ENCODE measurements at regions not wholly inside any gene's neighbourhood (a gene's known extent, or its start where the extent isn't known, plus 50 kb on each side); places are given as distances from the start of the nearest gene placed in this dataset.
"Not testable (repeated sequence)": the region's sequence is repeated elsewhere in the genome, so short reads cannot be mapped to it uniquely, and the experiment has no call there.

DNA sequence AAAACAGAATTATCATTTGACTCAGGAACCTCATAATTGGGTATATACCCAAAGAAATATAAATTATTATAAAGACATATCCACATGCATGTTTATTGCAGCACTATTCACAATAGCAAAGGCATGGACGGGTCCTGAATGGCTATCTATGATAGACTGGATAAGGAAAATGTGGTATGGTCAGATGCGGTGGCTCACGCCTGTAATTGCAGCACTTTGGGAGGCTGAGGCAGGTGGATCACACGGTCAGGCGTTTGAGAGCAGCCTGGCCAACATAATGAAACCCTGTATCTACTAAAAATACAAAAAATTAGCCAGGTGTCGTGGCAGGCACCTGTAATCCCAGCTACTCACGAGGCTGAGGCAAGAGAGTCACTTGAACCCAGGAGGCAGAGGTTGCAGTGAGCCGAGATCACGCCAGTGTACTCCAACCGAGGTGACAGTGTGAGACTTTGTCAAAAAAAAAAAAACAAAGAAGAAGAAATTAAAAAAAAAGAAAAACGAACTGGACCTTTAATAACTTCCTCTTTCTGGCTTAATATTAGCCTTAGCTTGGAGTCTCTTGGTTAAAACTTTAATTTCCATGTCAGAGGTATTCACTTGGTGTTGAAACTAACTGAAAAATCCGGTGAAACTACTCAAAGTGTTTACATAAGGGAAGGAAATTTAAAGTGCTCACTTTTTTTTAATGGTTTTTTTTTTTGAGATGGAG lies 104.4 kb downstream of the ZNF486 start:
- peak overlapping the region; percentile 70 for H3K4me2 ChIP-seq (ENCODE audit: low read length)
- no peaks in the 10 kb centered on the region; the same call in 1 of the 2 replicates for H3F3A ChIP-seq (ENCODE audit: insufficient read depth, low read length)
- H3K27ac ChIP-seq (ENCODE audit: low read depth, low read length, poor library complexity, severe bottlenecking), result peak overlapping the region; percentile 94
- peaks cover 93% of the 10 kb centered on the region for H3K4me1 ChIP-seq (ENCODE audit: insufficient read depth, low read length, severe bottlenecking)
- H3K9ac ChIP-seq (ENCODE audit: low read length), result peak overlapping the region; percentile 64
- H2AFZ ChIP-seq (ENCODE audit: low read length), result no peak overlapping the region
- no peak for TF ChIP-seq EZH2 (IDR thresholded peaks at IDR 0.05; ENCODE audit: borderline replicate concordance, low read length)
- TF ChIP-seq, protein P1, sequence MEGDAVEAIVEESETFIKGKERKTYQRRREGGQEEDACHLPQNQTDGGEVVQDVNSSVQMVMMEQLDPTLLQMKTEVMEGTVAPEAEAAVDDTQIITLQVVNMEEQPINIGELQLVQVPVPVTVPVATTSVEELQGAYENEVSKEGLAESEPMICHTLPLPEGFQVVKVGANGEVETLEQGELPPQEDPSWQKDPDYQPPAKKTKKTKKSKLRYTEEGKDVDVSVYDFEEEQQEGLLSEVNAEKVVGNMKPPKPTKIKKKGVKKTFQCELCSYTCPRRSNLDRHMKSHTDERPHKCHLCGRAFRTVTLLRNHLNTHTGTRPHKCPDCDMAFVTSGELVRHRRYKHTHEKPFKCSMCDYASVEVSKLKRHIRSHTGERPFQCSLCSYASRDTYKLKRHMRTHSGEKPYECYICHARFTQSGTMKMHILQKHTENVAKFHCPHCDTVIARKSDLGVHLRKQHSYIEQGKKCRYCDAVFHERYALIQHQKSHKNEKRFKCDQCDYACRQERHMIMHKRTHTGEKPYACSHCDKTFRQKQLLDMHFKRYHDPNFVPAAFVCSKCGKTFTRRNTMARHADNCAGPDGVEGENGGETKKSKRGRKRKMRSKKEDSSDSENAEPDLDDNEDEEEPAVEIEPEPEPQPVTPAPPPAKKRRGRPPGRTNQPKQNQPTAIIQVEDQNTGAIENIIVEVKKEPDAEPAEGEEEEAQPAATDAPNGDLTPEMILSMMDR (IDR thresholded peaks at IDR 0.05; ENCODE audit: low read length), result no peak
- H3K36me3 ChIP-seq (ENCODE audit: insufficient read depth, low read length), result no peaks in the 10 kb centered on the region
- no peaks in the 10 kb centered on the region for H3K9me3 ChIP-seq (ENCODE audit: low read length)
- H3K9me2 ChIP-seq (ENCODE audit: low read depth, low read length), result no peaks in the 10 kb centered on the region
- H3K4me3 ChIP-seq (ENCODE audit: low read depth, low read length, poor library complexity, severe bottlenecking), result peak overlapping the region; percentile 55
- no peaks in the 10 kb centered on the region for H4K20me1 ChIP-seq (ENCODE audit: insufficient read depth, low read length)
- no peaks in the 10 kb centered on the region; the same call in 1 of the 2 replicates for H3K79me2 ChIP-seq (ENCODE audit: insufficient read depth, low read length)
- no peaks in the 10 kb centered on the region for H3K27me3 ChIP-seq (ENCODE audit: insufficient read depth, low read length)

DNA sequence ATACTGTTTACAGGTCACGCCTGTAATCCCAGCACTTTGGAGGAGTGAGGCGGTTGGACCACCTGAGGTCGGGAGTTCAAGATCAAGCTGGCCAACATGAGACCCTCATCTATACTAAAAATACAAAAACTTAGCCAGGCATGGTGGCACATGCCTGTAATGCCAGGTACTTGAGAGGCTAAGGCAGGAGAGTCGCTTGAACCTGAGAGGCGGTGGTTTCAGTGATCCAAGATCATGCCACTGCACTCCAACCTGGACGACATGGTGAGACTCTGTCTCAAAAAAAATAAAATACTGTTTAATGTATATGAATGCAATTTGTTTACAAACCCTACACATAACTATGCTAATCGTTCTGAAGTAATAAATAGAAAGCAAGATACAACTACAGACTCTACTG lies 102.4 kb downstream of the ZNF486 start:
- TF ChIP-seq, protein P1 (IDR thresholded peaks at IDR 0.05; ENCODE audit: low read length), result no peak
- TF ChIP-seq EZH2 (IDR thresholded peaks at IDR 0.05; ENCODE audit: borderline replicate concordance, low read length), result no peak
- H3K27ac ChIP-seq (ENCODE audit: low read depth, low read length, poor library complexity, severe bottlenecking), result peak overlapping the region; percentile 94
- H3K9me3 ChIP-seq (ENCODE audit: low read length), result no peaks in the 10 kb centered on the region
- H3K27me3 ChIP-seq (ENCODE audit: insufficient read depth, low read length), result no peaks in the 10 kb centered on the region
- peaks cover 75% of the 10 kb centered on the region for H3K4me1 ChIP-seq (ENCODE audit: insufficient read depth, low read length, severe bottlenecking)
- H4K20me1 ChIP-seq (ENCODE audit: insufficient read depth, low read length), result no peaks in the 10 kb centered on the region
- no peaks in the 10 kb centered on the region; the same call in 1 of the 2 replicates for H3F3A ChIP-seq (ENCODE audit: insufficient read depth, low read length)
- peak overlapping the region; percentile 80; the same call in 1 of the 2 replicates for H2AFZ ChIP-seq (ENCODE audit: low read length)
- no peaks in the 10 kb centered on the region for H3K36me3 ChIP-seq (ENCODE audit: insufficient read depth, low read length)
- no peaks in the 10 kb centered on the region for H3K9me2 ChIP-seq (ENCODE audit: low read depth, low read length)
- H3K4me2 ChIP-seq (ENCODE audit: low read length), result peak overlapping the region; percentile 70
- H3K4me3 ChIP-seq (ENCODE audit: low read depth, low read length, poor library complexity, severe bottlenecking), result peak overlapping the region; percentile 55
- no peaks in the 10 kb centered on the region; the same call in 1 of the 2 replicates for H3K79me2 ChIP-seq (ENCODE audit: insufficient read depth, low read length)
- peak overlapping the region; percentile 64 for H3K9ac ChIP-seq (ENCODE audit: low read length)

DNA sequence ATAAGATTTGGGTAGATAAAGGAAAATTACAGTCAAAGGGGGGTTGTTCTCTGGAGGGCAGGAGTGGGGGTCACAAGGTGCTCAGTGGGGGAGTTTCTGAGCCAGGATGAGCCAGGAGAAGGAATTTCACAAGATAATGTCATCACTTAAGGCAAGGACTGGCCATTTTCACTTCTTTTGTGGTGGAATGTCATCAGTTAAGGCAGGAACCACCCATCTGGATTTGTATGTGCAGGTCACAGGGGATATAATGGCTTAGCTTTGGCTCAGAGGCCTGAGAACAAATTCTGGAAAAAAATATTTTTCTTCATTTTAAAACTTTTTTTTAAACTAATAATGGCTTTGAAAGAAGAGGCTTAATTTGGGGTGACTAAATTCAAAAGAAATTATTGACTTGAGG lies 94.5 kb downstream of the ZNF486 start:
- not testable (repeated sequence) for H3K27ac ChIP-seq (ENCODE audit: low read depth, low read length, poor library complexity, severe bottlenecking); H3K27me3 ChIP-seq (ENCODE audit: insufficient read depth, low read length); H3K9me3 ChIP-seq (ENCODE audit: low read length)

DNA sequence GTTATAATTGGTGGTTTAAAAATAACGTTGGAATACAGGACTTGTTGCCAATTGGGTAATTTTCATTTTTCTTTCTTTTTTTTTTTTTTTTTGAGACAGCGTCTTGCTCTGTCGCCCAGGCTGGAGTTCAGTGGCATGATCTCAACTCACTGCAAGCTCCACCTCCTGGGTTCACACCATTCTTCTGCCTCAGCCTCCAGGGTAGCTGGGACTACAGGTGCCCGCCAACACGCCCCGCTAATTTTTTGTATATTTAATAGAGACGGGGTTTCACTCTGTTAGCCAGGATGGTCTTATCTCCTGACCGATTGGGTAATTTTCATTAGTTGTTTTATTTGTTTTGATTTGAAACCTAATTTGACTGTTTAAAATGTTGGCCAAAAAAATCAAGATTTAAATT lies 93.7 kb downstream of the ZNF486 start:
- not testable (repeated sequence) for H3K4me1 ChIP-seq (ENCODE audit: insufficient read depth, low read length, severe bottlenecking); H3K27ac ChIP-seq (ENCODE audit: low read depth, low read length, poor library complexity, severe bottlenecking); H3F3A ChIP-seq (ENCODE audit: insufficient read depth, low read length); H2AFZ ChIP-seq (ENCODE audit: low read length); H3K4me2 ChIP-seq (ENCODE audit: low read length); H3K9me3 ChIP-seq (ENCODE audit: low read length); H3K36me3 ChIP-seq (ENCODE audit: insufficient read depth, low read length); H3K9me2 ChIP-seq (ENCODE audit: low read depth, low read length); H3K9ac ChIP-seq (ENCODE audit: low read length); H4K20me1 ChIP-seq (ENCODE audit: insufficient read depth, low read length); H3K4me3 ChIP-seq (ENCODE audit: low read depth, low read length, poor library complexity, severe bottlenecking); H3K79me2 ChIP-seq (ENCODE audit: insufficient read depth, low read length); H3K27me3 ChIP-seq (ENCODE audit: insufficient read depth, low read length)

More for the DNA sequence above, 94.5 kb downstream of the ZNF486 start:
- H2AFZ ChIP-seq (ENCODE audit: low read length); H3F3A ChIP-seq (ENCODE audit: insufficient read depth, low read length); H3K4me1 ChIP-seq (ENCODE audit: insufficient read depth, low read length, severe bottlenecking); H3K79me2 ChIP-seq (ENCODE audit: insufficient read depth, low read length); H3K4me2 ChIP-seq (ENCODE audit: low read length); H3K36me3 ChIP-seq (ENCODE audit: insufficient read depth, low read length); H3K4me3 ChIP-seq (ENCODE audit: low read depth, low read length, poor library complexity, severe bottlenecking); H3K9me2 ChIP-seq (ENCODE audit: low read depth, low read length); H4K20me1 ChIP-seq (ENCODE audit: insufficient read depth, low read length); H3K9ac ChIP-seq (ENCODE audit: low read length): not testable (repeated sequence)
